Vagina (tissue), 2 donors: ENCODE measurements at regions not wholly inside any gene's neighbourhood (a gene's known extent, or its start where the extent isn't known, plus 50 kb on each side); places are given as distances from the start of the nearest gene placed in this dataset.

ENCODE experiments used
- DNase-seq, 2 donors: peaks; one replicate each; pipeline ENCODE4 v3.0.0-alpha.2; 2017; ENCODE audit errors: extremely low spot score in 2 of 2
- H3K27ac ChIP-seq: fragments of 200-600 bp; sonication (generic); one replicate; pipeline ENCODE4 v1.5.1; 2019
- H3K27me3 ChIP-seq: fragments of 200-600 bp; sonication (generic); one replicate; pipeline ENCODE4 v1.5.1; 2019
- H3K36me3 ChIP-seq, 2 donors: fragments of 200-600 bp; sonication (generic); one replicate each; pipeline ENCODE4 v1.5.1; 2017 to 2019
- H3K4me1 ChIP-seq: fragments of 200-600 bp; sonication (generic); one replicate; pipeline ENCODE4 v1.5.1; 2019
- H3K4me3 ChIP-seq, 2 donors: fragments of 200-600 bp; sonication (generic); 1 replicate in 1 of 2; 2 replicates in 1 of 2; pipeline ENCODE4 v1.5.1; 2016 to 2019
- H3K9me3 ChIP-seq: fragments of 200-600 bp; sonication (generic); one replicate; pipeline ENCODE4 v1.5.1; 2019
- CTCF ChIP-seq, 3 experiments: fragments of 450-650 bp in 2 of 3; fragments of 200-600 bp in 1 of 3; sonication (generic) in 1 of 3; IDR thresholded peaks; one replicate each; pipeline ENCODE4 v1.5.1; 2017 to 2019; ENCODE audit warnings: antibody characterized with exemption in 3 of 3, mild to moderate bottlenecking in 2 of 3, moderate library complexity in 2 of 3
- POLR2A ChIP-seq, 2 donors: fragments of 450-650 bp; IDR thresholded peaks; one replicate each; pipeline ENCODE4 v1.6.1; 2017; ENCODE audit warnings: antibody characterized with exemption in 2 of 2, mild to moderate bottlenecking in 2 of 2, moderate library complexity in 2 of 2
- POLR2AphosphoS5 ChIP-seq, 2 donors: sonication (generic); formaldehyde crosslinking; IDR thresholded peaks; one replicate each; pipeline ENCODE4 v1.9.0; 2017; ENCODE audit warnings: antibody characterized with exemption in 2 of 2, mild to moderate bottlenecking in 2 of 2, low read depth in 1 of 2; ENCODE audit not compliant: insufficient read depth in 1 of 2
- intact Hi-C: fragments of 100-400 bp; cut with DNase I; formaldehyde crosslinking; loops from one replicate; pipeline ENCODE4 v1.15.1; 2023

GRCh38 chr12:73445658-73446324 lies 1091.8 kb upstream of the ATXN7L3B start:
- Histone ChIP-seq H3K27ac (no peak overlapping the region), H3K36me3 (no peaks in the 10 kb centered on the region), H3K4me3 (no peak overlapping the region), H3K9me3 (no peaks in the 10 kb centered on the region), H3K27me3 (no peaks in the 10 kb centered on the region), H3K4me1 (no peaks in the 10 kb centered on the region)
- TF ChIP-seq CTCF (IDR thresholded peaks at IDR 0.05) (no peak), POLR2A (IDR thresholded peaks at IDR 0.05) (no peak)
- no peak for DNase-seq
- intact Hi-C loops: no loop called here

- DNase-seq: no peak
- no peak overlapping the region for H3K27ac ChIP-seq
- no peaks in the 10 kb centered on the region for H3K27me3 ChIP-seq
- no peaks in the 10 kb centered on the region for H3K9me3 ChIP-seq
- TF ChIP-seq CTCF (IDR thresholded peaks at IDR 0.05) (no peak), POLR2A (IDR thresholded peaks at IDR 0.05) (no peak), POLR2AphosphoS5 (IDR thresholded peaks at IDR 0.05; ENCODE audit: insufficient read depth in 1 of 2, low read depth in 1 of 2) (no peak)
- no peak overlapping the region for H3K4me3 ChIP-seq
- H3K36me3 ChIP-seq: no peaks in the 10 kb centered on the region
- H3K4me1 ChIP-seq: no peaks in the 10 kb centered on the region
- intact Hi-C loops: no loop called here
These were observed 1084.8 kb upstream of the ATXN7L3B start for GRCh38 chr12:73452672-73453469.

GRCh38 chr12:73460212-73460611 lies 1077.4 kb upstream of the ATXN7L3B start:
- H3K27me3 ChIP-seq: no peaks in the 10 kb centered on the region
- H3K4me1 ChIP-seq: no peaks in the 10 kb centered on the region
- H3K27ac ChIP-seq: no peak overlapping the region
- no peaks in the 10 kb centered on the region for H3K9me3 ChIP-seq
- no peak for TF ChIP-seq CTCF (IDR thresholded peaks at IDR 0.05)
- no peak for TF ChIP-seq POLR2A (IDR thresholded peaks at IDR 0.05)
- no peak for TF ChIP-seq POLR2AphosphoS5 (IDR thresholded peaks at IDR 0.05; ENCODE audit: insufficient read depth in 1 of 2, low read depth in 1 of 2)
- DNase-seq: no peak
- H3K36me3 ChIP-seq: no peaks in the 10 kb centered on the region
- intact Hi-C loops: no loop called here
- H3K4me3 ChIP-seq: no peak overlapping the region

- DNase-seq: no peak
- H3K9me3 ChIP-seq: no peaks in the 10 kb centered on the region
- intact Hi-C loops: no loop called here
- H3K4me3 ChIP-seq: no peak overlapping the region
- H3K27me3 ChIP-seq: no peaks in the 10 kb centered on the region
- H3K36me3 ChIP-seq: no peaks in the 10 kb centered on the region
- no peaks in the 10 kb centered on the region for H3K4me1 ChIP-seq
- no peak overlapping the region for H3K27ac ChIP-seq
- no peak for TF ChIP-seq POLR2A (IDR thresholded peaks at IDR 0.05)
- TF ChIP-seq POLR2AphosphoS5 (IDR thresholded peaks at IDR 0.05; ENCODE audit: insufficient read depth in 1 of 2, low read depth in 1 of 2): no peak
- no peak for TF ChIP-seq CTCF (IDR thresholded peaks at IDR 0.05)
These were observed 1072.5 kb upstream of the ATXN7L3B start for GRCh38 chr12:73465106-73465505.

GRCh38 chr12:73486256-73486655 lies 1051.4 kb upstream of the ATXN7L3B start:
- Histone ChIP-seq H3K9me3 (no peaks in the 10 kb centered on the region), H3K27me3 (no peaks in the 10 kb centered on the region), H3K4me1 (no peaks in the 10 kb centered on the region), H3K4me3 (no peak overlapping the region), H3K27ac (no peak overlapping the region), H3K36me3 (no peaks in the 10 kb centered on the region)
- intact Hi-C loops: no loop called here
- DNase-seq: no peak
- TF ChIP-seq POLR2A (IDR thresholded peaks at IDR 0.05) (no peak), POLR2AphosphoS5 (IDR thresholded peaks at IDR 0.05; ENCODE audit: insufficient read depth in 1 of 2, low read depth in 1 of 2) (no peak), CTCF (IDR thresholded peaks at IDR 0.05) (no peak)
